HG03342 (cell line): ENCODE measurements at regions not wholly inside any gene's neighbourhood (a gene's known extent, or its start where the extent isn't known, plus 50 kb on each side); places are given as distances from the start of the nearest gene placed in this dataset.

ENCODE experiments used
- ATAC-seq: cut with Tn5 transposase; IDR thresholded peaks from one replicate; pipeline ENCODE4 v1.9.1; 2021; ENCODE audit warnings: mild to moderate bottlenecking, moderate library complexity; ENCODE audit not compliant: unreplicated experiment

DNA sequence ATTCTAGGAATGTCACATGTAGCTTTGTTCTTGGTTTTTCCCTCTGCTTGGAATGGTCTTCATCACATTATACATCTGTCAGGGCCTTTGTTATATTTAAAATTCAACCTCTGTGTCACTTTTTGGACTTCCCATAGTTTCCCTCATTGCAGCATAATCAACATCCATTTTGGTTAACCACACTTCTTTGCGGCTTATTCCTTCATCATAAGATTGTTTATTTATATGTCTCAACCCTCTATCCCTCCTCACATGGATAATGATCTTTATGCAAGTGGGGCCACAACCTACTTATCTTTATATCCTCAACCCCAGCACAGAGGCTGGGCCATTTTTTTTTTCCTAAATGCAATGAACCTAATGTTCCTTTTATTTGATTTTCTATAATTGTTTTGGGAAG, 260.0 kb upstream of the THBS1 start:
- ATAC-seq: no peak

DNA sequence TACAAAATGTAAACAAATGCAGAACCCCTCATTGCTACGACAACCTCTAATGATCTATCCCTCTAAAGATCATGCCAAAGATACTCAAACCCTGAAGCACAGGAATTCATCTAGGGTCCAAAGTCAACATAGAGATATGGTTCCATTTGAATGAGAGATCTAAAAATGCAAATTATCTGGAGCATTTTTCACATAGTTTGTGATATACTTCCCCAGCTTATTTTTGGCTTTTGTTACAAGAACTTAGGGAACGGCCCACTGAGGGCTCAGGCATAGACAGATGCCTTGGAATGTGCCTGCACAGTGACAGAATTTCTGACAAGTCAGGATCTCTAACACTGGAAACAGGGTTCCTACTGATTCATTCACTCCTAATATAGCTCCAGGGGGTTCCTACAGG, 258.9 kb upstream of the THBS1 start:
- ATAC-seq: no peak

DNA sequence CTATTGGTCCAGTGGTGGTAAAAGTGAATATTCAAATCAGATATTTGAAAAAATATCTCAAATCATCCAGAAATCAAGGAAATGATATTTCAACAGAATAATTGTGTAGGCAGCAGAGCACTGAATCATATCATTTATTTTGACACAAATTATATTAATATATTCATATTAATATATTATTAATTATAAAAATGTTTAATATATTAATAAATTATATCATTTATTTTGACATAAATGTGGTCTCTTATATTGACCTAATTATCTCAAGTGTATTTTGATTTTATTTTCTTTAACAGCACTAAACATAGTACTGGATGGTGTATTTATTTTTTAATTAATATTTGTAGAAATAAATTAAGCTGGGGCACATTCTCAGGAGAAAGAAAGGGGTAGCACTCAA, 257.7 kb upstream of the THBS1 start:
- ATAC-seq: no peak

DNA sequence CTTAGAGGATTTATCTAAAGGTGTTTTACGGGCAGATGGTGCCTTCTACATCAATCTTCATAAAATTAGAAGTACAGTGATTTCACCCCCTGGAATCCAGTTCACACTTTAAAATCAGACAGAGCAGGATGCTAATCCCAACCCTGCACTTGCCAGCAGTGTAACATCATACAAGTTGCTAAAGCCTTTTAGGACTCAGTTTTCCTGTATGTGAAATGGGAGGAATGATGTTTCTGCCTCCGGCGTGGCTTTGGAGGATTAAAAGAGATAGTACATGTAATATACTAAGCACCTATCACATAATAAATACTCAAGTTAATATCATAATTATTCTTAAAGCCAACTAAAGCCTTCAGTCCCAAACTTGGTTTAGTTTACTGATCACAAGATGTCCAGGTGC, 257.2 kb upstream of the THBS1 start:
- no peak for ATAC-seq

DNA sequence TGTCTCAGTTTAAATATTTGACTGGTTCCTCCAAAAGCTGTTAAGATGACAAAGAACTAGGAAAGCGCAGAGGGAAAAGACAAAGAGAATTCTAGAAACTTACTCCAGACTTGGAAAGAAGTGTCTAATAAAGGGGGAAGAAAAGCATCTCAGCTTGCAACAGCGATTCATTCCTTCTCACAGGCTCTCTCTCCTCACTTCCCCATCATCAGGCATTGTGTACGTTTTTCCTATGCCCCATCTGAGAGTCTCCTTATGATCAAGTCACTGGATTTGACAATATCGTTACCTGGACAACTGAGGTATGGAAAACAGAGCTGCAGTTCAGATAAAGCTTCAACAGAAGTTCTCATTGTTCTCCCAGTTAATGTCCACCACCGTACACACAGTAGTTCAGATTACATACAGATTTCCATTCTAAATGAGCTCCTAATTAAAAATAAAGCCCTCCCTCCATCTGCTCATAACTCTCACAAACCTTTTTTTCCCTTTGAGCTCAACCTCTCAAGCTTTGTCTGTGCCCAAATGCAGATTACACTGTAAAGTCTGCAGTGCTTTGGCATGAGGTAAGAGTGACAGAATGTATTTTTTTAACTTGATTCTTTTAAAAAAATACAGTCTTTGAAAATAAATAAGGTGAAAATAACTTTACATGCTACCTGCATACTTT, 254.4 kb upstream of the THBS1 start:
- no peak for ATAC-seq

DNA sequence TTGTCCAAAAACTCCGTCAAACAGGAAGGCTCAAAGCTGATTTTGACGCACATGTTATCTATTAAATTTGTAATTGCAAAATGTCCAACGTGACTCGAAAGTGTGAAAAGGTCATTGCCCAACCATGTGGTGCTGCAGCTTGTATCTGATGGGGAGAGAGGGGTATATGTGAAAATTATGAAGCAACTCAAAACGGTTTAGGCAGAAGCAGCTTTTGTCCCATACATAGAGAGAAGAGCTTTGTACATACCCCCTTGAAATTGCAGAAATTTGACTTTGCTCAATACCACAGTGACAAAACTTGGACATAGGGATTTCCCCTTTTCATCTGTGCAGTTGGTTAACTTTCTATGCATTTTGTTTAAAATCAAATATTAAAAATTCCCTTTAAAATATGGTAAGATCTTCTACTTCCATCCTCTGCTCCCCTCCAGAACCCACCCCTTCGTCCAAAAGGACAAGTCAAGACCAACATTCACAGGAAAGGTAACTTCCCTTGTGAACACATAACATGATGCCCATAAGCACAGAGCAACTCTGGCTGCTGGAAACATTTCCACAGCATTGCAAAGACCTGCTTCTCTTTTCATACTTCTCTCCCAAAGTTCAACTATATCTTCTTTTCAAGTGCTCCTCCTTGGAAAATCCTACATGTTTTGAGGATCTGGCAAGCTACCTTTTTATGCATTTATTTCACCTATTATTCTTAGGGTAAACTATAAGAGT, 253.7 kb upstream of the THBS1 start:
- ATAC-seq: no peak

DNA sequence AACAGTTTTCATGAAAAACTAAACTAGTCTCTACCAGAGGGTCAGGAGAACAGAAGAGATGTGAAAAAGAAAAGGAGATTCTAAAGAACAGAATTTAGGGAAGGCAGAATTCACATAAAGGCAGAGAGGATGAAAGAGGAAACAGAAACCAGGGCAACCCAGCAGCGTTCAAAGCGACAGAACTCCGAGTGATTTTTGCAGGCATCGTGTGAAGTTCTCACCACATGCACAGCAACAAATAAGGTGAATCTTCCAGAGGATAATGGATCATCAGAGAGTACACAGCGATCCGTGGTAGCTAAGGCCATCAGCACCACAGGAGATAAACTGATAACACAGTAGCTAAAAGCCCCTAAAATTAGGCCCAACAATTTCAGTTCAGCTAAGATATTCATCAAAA, 250.8 kb upstream of the THBS1 start:
- no peak for ATAC-seq

DNA sequence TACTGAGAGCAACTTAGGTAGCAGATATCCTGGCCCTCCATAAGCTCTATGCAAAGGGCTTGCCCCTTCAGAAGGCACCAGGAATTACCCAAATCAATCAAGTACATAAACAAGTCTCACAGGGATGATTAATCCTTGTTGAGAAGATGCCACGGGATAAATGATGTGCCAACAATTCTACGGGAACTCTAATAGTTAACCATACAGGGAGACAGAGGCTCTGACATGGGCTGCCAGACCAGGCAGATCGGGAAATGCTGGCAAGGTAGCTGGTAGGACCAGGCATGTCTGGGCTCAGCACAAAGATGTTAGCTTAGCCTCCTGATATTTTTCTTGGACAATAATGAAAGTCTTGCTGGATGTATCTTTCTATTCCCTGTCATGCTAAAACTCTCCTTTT, 249.3 kb upstream of the THBS1 start:
- ATAC-seq: no peak

DNA sequence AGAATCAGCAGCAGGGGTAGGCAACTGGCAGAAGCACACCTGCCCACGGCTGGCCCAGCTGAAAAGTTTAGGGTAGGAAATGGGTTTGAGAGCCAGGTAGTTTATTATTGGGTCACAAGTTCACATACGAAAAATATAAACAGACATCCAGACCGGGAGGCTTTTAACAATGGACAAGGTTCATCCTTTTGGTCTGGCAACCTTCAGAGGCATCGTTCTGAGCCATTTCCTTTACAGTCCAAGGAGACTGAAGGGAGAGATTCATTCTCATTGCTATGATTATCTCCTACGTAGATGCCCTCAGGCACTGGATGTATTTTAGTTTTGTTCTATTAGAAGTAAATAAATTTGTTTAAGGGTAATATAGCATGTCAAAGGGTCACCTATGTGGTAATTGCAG, 248.0 kb upstream of the THBS1 start:
- ATAC-seq: no peak

DNA sequence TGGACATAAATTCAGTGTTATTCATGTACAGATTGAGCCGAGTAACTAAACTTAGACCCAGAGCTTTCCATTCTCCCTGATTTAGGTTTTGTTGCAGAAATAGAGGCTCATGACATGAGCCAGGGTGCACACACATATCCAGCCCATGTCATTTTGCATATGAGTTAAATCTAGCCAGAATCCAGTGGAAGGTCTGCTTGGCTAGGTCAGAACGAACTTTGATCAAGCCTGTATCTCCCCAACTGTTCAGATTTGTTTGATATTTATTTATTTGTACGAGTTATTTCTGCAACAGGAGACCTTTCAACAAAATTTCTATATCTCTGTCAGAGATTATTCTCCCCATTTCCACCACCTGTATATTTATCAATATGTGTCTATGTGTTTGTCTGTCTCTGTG, 247.5 kb upstream of the THBS1 start:
- ATAC-seq: no peak

DNA sequence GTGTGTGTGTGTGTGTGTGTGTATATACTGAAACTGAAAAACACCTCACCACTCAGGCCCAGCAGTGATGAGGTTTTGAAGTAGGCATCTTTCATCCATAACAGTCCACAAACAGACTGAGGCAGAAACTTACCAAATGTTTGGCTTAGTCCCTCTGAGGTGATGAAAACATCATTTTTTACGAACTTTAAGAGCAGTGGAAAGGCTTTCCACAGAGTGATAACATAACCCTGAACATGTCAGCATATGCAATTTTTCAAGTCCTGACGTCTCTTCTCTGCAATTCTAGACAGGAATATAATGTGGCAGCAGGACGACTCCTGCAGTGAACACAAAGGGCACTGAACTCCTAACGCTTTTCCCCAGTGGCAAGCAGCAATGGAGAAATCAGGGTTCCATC, 247.0 kb upstream of the THBS1 start:
- ATAC-seq: no peak

DNA sequence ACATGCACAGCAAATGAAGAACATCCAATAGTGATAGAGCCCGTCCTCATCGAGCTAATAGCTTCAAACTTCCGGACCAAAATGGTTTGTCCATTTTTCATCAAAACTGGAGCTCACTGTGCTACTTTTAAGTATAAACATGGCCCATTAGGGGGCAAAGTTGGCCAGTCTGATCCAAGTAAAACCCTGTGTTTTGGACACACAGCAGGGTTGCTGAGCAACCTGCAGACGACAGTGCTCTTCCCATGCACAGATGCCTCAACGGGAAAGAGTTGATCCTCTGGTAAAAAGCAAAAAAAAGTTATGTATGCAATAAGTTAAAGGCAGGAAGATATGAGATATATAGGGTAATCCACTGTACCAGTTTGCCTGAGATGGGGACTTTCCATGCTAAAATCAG, 244.0 kb upstream of the THBS1 start:
- no peak for ATAC-seq

DNA sequence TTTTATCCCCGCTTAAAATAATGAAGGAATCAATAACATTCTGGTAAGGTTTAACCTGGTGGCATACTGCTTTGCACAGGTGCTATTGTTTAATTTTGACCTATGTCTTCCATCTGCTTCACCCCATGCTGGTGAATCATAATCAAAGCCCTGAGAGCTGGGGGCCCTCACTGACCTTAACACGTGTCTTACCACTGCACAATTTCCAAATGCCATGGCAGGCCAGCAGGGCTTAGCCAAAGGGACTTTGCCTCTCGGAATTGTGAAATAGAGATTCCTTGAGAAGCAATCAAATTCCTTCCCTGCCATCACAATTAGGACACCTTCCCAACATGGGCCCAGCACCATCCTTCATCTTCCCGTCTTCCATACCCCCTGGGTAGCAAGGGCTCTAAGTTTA, 242.6 kb upstream of the THBS1 start:
- ATAC-seq: no peak

DNA sequence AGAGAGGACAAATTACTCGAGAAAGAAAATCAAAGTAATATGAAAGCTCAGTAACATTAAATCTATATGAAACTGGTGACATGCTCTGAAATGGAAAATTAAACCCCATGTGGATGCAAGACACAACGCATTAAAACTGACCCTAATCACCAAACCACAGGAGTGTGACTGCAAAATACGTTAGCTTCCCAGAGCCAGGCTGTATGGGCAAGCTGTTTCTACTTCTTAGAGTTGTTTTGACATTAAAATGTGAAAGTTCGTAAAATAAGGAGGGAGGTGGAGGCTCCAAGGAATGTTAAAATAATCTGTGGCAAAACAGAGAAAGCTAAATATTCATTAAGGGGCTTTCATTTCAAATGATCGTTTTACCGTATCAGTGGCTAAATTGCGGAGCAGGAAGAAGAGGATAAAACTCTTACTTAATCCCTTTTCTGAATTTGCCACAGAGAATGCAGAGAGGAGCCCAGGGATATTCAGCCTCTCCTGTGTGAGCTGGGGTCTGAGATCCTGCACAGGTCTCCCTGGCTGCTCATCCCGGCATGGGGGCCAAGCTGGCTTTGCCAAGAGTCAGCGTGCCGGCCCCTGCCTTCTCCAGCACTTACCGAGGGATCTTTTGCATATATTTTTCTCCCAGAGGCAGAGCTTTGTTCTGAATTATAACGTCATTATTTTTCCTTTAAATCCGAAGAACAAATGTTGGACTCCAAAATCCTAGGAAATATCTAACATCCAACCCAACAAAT, 239.8 kb upstream of the THBS1 start:
- no peak for ATAC-seq

DNA sequence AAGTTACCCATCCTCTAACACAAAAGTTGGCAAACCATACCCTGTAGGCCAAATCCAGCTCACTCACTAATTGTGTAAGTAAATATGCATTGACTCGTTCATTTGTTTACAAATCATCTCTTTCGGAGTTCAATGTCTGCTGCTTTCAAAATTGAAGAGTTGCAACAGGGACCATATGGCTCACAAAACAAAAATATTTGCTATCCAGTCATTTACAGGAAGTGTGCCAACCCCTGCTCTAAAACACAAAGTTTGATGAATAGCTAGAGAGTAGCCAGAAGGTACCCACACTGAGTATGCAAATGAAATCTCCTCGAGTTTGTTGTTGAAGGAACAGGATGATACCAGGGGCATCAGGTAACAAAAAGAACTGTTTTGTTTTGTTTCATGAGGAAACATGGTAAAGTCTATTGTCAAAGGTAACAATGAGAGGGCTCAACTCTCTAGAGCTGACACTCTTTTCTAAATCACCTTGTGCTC, 236.2 kb upstream of the THBS1 start:
- ATAC-seq: no peak

DNA sequence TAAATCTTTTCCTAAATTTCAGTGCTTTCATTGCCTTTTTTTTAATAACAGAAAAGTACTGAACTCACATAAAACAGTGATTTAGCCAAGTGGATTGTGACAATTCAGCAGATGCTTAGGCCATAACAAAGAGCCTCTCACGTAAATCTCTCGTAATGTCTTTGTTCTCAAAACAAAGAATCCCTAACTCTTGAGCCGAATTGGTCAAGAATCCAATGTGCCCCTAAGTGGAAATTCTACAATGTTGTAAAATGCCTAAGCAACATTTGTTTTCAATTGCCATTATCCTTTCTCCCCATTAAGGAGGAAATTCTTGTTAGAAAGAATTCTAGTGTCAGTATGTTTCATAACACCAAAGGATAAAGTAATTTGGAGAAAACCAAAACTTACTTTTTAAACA, 235.7 kb upstream of the THBS1 start:
- ATAC-seq: no peak

DNA sequence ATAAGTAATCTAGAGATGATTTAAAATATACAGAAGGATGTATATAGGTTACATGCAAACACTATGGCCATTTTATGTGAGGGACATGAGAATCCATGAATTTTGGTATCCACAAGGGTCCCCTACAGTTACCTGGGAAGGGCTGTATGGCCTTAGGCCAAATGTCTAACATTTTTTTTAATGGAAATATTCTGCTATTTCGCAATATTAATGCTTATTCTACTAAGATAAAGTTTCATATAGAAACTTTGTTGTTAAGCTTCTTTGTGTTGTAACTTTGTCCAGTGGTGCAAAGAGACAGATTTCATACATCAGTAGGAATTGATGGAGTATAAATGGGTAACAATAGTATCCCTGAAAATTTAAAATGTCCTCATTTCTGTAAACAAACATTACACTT, 233.4 kb upstream of the THBS1 start:
- ATAC-seq: no peak

DNA sequence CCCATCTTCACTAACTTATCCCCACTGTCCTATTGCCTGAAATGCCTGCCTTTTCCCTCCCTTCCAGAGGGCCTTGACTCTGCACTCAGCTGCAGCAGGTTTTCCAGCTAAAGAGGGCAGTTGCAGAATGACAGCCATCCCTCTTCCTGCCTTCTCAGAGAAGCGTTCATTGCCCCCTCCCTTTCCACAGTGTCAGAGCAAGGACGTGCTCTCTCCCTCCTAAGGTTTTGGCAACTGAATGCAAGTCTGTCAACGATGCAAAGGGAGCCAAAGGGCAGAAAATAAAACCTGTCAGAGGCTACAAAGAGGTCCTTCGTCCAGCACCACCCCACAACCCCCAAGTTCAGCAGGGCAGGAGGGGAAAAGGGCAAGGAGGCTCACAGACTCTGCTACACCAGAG, 230.1 kb upstream of the THBS1 start:
- ATAC-seq: no peak

DNA sequence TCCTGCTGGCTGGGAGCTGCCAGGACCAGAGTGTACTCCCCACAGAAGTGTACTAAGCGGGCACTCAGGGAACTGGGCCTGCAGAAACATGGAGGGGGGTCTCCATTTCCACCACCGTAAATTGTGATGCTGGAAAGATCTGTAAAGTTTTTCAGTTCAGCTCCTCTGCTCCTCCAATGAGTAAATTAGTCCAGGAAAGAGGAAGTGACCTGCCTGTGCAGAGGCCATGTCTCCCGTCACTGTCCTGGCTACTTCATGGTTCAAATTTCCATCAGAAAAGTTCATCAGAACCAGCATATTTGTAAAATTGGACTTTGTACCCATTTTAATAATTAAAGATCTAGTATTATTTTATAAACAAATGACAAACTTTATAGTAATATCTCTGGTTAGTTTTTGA, 226.7 kb upstream of the THBS1 start:
- ATAC-seq: no peak

DNA sequence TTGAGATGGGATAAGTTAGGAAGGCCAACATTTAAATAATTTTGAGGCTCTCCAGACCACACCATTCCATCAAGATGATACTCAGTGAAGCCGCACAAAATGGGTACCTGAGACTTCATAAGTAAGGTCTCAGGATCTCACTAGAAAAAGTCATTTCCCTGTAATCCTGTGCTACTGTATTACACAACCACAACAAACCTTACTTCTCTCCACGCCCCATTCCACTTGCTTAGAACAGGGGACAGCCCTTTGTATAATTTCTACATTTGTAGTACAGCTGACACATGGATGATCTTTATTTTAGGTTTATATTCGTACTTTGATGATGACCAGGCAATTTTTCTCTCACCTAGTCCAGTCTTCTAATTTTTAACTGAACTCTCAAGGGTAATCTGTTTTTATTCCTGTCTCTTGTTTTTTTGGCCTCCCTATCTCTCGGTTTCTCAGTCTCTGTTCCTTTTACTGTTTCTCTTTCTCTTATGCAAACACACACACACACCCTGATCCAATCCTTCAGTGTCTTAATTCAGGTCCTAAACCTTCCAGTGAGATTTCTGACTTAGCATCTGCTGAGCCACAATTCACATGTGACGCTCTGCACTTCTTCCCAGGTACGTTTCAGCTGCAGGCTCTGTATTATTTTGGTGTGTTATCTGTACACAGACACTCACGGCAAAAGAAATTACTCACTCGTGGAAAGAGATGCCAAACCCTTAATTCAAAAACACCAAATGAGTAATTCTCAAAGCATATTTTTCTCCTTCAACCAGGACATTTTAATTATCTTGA, 223.2 kb upstream of the THBS1 start:
- no peak for ATAC-seq

DNA sequence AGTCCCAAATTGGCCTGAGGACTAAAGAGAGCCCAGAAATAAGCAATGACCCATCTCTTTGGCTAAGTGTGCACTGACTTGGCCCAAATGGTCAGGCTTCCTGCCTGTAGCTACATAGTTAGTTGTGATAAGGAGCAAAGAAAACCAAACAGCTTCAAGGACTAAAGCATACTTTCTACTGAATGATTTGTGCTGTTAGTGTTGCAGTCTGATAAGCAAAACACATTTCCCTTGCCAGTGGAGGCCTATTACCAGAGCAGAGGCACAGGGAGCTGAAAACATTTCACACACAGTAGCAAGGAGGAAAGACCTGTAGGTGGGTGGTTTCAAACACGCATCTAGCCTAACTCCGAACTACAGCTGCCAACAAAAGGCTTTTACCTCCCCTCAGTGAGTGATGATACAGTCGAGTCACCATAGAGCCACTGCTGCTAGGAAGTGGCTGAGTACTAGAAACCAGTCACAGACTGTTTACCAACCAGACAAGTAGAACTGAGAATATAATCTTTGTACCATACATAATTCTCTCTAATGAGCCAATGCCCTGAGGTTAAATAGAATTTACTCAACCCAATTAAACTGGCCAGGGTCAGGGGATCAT, 222.3 kb upstream of the THBS1 start:
- no peak for ATAC-seq
